Activated effector memory CD4-positive, alpha-beta T cell treated with anti-CD3 and anti-CD28 coated beads, Interleukin-2, amount 50 U/mL, for 16 hours (primary cell): ENCODE measurements at regions not wholly inside any gene's neighbourhood (a gene's known extent, or its start where the extent isn't known, plus 50 kb on each side); places are given as distances from the start of the nearest gene placed in this dataset.

Source experiments
- DNase-seq: peaks from one replicate; pipeline ENCODE4 v3.0.0-alpha.2; 2020

- no peak for DNase-seq
Measured at GRCh38 chr5:114184006-114184405, 177.9 kb upstream of the KCNN2 start.

DNA sequence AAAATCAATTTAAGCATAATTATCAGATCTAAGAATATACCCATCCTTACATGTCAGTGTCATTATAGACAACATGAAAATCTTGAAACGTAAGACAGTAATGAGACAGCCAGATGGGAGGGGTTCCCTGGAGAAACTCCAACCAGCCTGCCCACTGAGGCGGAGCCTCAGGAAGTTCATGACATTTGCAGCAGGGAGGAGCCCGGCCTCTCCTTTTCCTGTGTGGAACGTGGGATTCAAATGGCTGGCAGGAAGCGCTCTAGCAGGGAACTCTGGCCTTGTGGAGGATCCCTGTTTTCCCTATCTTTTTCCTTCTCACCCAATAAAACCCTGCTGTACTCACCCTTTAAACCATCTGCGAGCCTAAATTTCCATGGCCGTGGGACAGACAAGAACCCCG, 176.6 kb upstream of the KCNN2 start:
- DNase-seq: no peak

GRCh38 chr5:114191441-114191840, 170.4 kb upstream of the KCNN2 start:
- DNase-seq: no peak

GRCh38 chr5:114192108-114192507, 169.8 kb upstream of the KCNN2 start:
- DNase-seq: no peak

DNA sequence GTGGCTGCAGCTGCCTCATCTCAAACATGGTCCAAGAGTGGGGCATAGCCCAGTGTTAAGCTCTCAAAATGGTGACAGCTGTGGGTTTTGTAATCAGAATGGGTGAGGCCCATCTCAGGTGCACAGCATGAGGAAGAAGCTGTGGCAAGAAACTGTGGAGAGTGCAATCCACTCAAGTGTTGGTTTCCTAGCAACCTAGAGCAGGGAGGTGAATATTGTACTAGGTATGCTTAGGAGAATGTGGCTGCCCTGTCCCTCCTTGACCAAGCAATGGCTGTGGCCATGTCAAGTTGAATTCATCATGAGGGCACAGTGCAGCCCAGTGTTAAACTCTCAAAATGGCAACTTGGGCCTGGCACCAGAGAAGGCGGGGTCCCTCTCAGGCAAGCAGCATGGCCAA, 160.5 kb upstream of the KCNN2 start:
- no peak for DNase-seq

GRCh38 chr5:114204923-114205322, 156.9 kb upstream of the KCNN2 start:
- DNase-seq: no peak

GRCh38 chr5:114206640-114207039, 155.2 kb upstream of the KCNN2 start:
- no peak for DNase-seq

DNA sequence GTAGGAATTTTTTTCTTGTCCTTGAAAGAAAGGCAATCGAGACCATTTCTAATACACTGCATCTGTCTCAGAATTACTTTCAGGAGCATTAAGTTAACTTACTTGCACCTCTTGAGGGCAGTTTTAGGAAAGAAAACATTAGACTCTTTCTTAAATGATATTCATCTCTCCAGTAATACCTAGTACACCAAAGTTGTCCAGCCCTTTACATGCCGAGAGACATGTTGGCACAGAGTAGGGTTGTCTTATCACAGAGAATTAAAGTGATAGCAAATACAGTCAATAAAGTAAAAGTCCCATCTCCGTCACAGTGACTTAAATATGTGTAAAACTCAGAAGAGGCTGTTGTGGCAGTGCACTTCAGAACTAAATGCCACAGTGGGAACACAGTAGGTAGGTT, 154.3 kb upstream of the KCNN2 start:
- no peak for DNase-seq

DNA sequence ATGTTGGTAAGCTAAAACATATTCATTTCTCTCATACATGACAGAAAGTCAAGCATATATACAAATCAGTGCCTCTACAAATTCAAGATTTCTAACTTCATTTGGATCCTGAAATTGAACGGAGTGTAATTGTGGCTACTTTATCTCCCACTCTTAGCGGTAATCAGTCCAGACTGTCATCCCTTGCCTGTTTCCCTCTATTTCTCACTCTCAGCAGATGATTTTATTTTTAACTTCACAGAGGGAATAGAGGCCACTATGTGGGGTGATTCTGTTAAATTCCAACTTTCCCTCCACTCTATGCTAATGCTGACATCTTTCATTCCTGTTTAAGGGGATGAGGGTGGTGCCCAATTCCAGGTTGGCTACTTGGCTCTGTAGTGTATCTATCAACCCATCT, 153.8 kb upstream of the KCNN2 start:
- DNase-seq: no peak

GRCh38 chr5:114208588-114208987, 153.3 kb upstream of the KCNN2 start:
- no peak for DNase-seq

DNA sequence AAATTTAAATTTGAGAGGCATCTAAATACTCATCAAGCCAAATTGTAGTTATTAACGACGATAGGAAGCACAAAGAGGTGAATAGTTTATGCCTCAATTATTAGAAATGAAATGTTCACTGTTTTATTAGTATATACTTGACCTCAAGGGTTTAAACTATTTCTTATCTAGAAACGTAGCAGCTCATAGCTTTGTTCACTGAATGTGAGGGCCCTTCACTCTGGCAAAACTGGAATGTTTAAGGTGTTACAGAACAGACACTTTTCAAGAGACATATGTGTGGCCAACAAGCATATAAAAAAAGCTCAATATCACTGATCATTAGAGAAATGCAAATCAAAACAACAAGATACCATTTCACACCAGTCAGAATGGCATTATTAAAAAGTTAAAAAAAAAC, 151.2 kb upstream of the KCNN2 start:
- DNase-seq: no peak

- DNase-seq: no peak
Measured at GRCh38 chr5:114221807-114222206, 140.1 kb upstream of the KCNN2 start.

DNA sequence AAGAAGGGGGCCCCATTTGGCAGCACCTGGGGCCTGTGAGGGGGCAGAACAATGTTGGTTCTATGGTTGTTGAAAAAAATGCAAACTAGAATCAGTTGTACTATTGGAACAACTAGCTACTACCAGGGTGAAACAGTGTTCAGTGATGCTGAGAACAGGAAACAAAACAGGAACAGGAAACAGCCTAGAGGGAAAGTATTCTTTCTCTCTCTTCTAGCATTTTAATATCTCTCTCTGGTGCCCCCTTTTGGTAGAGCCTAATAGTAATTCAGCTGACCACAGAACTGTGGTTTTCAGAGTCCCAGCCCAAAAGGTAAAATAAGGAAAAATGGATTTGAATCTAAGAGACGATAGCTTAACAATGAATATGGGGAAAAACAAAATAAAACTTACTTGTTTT, 138.0 kb upstream of the KCNN2 start:
- no peak for DNase-seq

GRCh38 chr5:114237766-114238165, 124.1 kb upstream of the KCNN2 start:
- DNase-seq: no peak

- DNase-seq: no peak
Measured at GRCh38 chr5:114238771-114239313, 123.0 kb upstream of the KCNN2 start.

DNA sequence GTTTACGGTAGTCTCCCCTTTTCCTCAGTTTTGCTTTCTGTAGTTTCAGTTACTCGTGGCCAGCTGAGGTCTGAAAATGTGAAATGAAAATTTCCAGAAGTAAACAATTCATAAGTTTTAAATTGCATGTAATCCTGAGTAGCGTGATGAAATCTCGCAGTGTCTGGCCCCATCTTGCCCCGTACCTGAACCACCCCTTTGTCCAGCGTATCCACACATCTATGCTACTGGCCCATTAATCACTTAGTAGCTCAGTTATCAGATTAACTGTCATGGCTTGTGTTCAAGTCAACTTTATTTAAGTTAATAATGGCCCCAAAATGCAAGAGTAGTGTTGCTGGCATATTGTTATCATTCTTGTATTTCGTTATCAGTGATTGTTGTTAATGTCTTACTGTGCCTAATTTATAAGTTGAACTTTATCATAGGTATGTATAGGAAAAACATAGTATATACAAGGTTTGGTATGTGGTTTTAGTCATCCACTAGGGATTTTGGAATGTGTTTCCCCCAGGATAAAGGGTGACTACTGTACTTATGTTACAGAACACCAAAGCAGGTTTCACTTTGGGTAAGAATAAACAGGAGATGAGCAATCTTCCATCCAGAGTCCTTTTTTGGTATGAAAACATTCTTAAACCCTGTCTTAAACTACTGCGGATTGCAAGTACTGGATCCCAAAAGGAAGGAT, 118.4 kb upstream of the KCNN2 start:
- DNase-seq: no peak

GRCh38 chr5:114243972-114244317, 117.9 kb upstream of the KCNN2 start:
- no peak for DNase-seq

DNA sequence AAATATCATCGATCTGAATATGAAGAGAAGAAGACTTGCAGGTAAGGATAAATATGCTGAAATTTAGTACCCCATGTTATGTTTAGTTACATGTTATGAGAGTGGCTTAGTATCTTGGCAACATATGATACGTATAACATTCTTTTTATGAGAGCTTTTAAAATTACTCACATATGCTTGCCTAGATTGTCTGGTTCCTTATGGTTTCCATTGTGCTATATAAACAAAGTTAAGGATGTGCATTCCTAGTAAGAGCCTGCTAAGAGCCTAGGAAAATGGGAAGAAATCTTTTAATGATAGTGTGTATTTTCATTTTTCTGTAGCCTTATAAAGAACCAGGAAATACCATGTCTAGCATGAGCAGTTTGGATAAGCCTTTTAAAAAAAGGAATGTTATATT, 112.0 kb upstream of the KCNN2 start:
- DNase-seq: no peak

DNA sequence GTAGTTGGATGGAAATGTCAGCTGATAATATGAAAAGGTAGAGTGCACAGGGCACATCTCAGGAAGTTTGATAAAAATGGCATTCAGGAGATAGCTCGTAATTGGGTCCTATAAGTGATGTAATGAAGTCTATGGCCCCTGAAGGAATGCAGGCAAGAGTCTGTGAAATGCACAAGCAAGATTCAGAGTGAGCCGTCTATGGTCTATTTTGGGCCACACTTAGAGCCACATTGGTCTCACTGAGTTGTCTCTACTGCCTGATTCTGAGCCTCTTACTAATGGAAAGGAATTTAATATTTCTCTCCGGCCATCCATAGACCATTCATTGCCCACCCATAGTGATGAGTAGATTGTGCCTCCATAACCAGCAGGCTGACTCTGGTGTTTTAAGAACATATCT, 111.3 kb upstream of the KCNN2 start:
- DNase-seq: no peak

DNA sequence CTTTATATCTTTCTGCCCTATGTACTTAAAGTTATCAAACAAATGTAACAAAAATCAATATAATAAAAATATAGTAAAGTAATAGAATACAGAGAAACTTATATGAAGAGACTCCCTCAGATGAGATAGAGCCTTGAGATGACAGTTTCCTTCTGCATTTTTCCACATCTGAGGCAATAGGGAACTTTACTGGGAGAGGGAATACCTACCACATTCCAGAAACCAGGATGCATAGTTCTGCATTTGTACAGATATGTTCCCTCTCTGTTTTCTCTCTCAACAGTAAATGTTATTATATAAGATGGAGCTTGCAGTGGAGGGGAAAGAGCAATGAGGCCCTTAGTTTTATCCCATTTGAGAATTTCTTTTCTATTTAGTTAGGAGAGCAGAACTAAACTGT, 109.6 kb upstream of the KCNN2 start:
- no peak for DNase-seq

GRCh38 chr5:114255260-114255659, 106.6 kb upstream of the KCNN2 start:
- no peak for DNase-seq

DNA sequence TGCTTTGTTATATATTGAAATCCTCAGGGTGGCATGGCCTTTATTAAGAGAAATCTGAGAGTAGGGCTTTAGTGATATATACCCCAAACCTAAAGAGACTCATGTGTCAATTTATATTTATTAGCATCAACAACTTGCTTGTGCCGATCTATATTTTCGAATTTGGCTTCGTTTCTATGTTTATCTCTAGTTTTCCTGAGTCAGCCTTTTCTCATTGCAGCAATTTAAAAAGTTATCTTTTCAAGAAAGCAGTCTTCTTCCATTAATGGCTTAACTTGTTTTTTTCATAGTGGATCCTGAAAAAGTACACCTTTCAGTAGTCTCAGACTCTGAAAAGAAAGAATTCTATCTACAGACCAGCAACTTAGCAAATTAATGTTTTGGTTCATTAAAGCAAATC, 99.9 kb upstream of the KCNN2 start:
- no peak for DNase-seq

GRCh38 chr5:114265432-114266060, 96.3 kb upstream of the KCNN2 start:
- DNase-seq: no peak

GRCh38 chr5:114266374-114266773, 95.5 kb upstream of the KCNN2 start:
- DNase-seq: no peak

GRCh38 chr5:114296191-114296590, 65.7 kb upstream of the KCNN2 start:
- DNase-seq: no peak
